ENCODE measurements at regions not wholly inside any gene's neighbourhood (a gene's known extent, or its start where the extent isn't known, plus 50 kb on each side); places are given as distances from the start of the nearest gene placed in this dataset.

DNA sequence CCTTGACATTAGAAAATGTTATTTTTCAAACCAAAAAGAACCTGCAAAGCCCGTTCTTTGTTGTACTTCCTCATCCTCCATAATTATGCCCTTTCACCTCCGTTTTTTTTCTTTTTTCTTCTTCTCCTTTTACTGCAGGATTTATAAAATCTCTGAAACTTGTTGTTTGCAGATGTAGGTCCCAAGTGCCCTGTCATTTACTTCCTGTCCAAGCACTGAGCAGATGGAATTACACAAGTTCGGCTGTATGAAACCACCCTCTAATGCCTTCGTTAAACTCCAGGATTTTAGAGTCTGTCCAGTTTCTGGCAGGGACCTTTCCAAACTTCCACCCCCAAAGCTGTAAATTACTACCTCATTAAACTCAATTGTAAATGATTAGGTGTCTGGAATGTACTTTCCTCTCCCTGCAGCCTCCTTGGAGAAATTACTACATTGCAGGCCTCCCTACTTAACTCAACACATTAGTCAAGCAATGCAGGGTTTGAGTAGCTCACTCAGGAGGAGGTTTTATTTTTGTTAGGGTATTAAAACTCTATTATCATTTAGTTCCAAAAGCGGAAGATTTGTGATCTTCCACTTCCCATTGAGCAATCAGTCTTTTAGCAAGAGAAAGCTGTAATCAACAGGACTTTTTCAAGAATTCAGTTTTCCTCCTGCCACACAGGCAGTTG lies 125.6 kb upstream of the LPAR1 start:
- H3K36me3 ChIP-seq (ENCODE audit: low read depth, missing control alignments): no peaks in the 10 kb centered on the region
- no peak for TF ChIP-seq POLR2A (IDR thresholded peaks at IDR 0.05)
- TF ChIP-seq, protein P1, sequence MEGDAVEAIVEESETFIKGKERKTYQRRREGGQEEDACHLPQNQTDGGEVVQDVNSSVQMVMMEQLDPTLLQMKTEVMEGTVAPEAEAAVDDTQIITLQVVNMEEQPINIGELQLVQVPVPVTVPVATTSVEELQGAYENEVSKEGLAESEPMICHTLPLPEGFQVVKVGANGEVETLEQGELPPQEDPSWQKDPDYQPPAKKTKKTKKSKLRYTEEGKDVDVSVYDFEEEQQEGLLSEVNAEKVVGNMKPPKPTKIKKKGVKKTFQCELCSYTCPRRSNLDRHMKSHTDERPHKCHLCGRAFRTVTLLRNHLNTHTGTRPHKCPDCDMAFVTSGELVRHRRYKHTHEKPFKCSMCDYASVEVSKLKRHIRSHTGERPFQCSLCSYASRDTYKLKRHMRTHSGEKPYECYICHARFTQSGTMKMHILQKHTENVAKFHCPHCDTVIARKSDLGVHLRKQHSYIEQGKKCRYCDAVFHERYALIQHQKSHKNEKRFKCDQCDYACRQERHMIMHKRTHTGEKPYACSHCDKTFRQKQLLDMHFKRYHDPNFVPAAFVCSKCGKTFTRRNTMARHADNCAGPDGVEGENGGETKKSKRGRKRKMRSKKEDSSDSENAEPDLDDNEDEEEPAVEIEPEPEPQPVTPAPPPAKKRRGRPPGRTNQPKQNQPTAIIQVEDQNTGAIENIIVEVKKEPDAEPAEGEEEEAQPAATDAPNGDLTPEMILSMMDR (IDR thresholded peaks at IDR 0.05): no peak
- DNase-seq: no peak
- no peaks in the 10 kb centered on the region for H3K9me3 ChIP-seq
- H3K4me3 ChIP-seq: no peak overlapping the region
- no peaks in the 10 kb centered on the region for H3K4me1 ChIP-seq
- WGBS, 2 donors: 48 to 49% methylated on average over 5 of the region's 5 CpGs
- H3K27me3 ChIP-seq: no peaks in the 10 kb centered on the region
- H3K27ac ChIP-seq: no peak overlapping the region
- intact Hi-C loops (cut with DNase I; ENCODE audit: low total_unique reads): no loop called here

DNA sequence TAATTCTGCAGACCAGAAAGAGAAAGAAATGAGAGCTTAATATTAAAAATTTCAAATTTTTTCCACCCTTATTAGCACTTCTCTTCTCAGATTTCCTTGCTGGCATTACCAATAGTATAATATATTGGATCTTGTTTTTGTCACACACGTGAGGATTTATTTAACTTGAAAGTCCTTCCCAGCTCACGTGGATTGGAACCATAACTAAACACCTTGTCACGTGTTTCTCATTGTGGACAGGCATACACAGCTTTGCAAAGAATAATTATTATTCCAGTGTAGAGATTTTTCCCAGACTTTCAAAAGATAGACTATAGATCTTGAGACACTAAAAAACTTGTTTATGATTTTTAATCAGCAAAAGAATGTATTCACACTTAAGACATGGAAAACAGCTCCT lies 123.8 kb upstream of the LPAR1 start:
- intact Hi-C loops (cut with DNase I; ENCODE audit: low total_unique reads): no loop called here
- no peak overlapping the region for H3K27ac ChIP-seq
- no peak for DNase-seq
- no peaks in the 10 kb centered on the region for H3K27me3 ChIP-seq
- TF ChIP-seq, protein P1 (IDR thresholded peaks at IDR 0.05): no peak
- no peak for TF ChIP-seq POLR2A (IDR thresholded peaks at IDR 0.05)
- no peak overlapping the region for H3K4me3 ChIP-seq
- WGBS, 2 donors: 93 to 94% methylated on average over 3 of the region's 3 CpGs
- H3K9me3 ChIP-seq: no peaks in the 10 kb centered on the region
- no peaks in the 10 kb centered on the region for H3K4me1 ChIP-seq
- H3K36me3 ChIP-seq (ENCODE audit: low read depth, missing control alignments): no peaks in the 10 kb centered on the region

DNA sequence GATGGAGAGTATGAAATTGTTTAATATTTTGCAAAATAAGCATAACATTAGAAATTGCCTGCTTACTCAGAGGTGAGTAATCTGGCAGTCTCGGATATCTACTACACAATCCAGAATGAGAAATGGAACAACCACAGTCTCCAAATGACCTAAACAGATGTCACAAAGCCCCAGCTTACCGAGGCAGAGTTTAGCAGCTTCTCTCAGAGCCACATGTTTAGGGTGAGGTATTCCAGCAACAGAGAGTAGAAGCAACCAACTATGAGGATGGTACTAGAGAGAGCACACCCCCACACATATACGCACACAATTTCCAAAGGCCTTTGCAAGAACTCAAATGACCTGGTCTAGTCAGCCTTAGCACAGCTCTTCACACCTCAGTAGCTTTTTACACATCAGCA lies 122.7 kb upstream of the LPAR1 start:
- no peaks in the 10 kb centered on the region for H3K9me3 ChIP-seq
- no peak for DNase-seq
- H3K4me1 ChIP-seq: no peaks in the 10 kb centered on the region
- TF ChIP-seq, protein P1 (IDR thresholded peaks at IDR 0.05): no peak
- no peak for TF ChIP-seq POLR2A (IDR thresholded peaks at IDR 0.05)
- no peaks in the 10 kb centered on the region for H3K27me3 ChIP-seq
- no peak overlapping the region for H3K27ac ChIP-seq
- 83 to 91% methylated on average over 3 of the region's 3 CpGs for WGBS, 2 donors
- H3K36me3 ChIP-seq (ENCODE audit: low read depth, missing control alignments): no peaks in the 10 kb centered on the region
- intact Hi-C loops (cut with DNase I; ENCODE audit: low total_unique reads): no loop called here
- H3K4me3 ChIP-seq: no peak overlapping the region

DNA sequence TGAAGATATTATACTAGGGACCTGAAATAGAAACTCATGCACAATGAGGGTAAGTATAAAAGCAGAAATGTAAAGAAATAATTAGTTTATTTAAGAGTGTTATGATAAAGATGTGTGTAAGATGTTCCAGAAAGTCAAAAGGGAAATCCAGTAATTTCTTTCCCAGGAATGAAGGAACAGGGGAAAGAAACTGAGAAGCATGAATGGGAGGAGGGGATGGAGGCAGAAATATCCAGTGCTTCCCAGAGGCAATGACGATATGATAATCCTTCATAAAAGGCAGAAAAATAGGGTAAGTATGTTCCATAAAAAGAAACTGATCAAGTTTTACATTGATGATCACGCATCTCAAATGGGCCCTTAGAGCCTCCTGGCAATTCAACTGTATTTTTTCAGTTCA lies 120.7 kb upstream of the LPAR1 start:
- TF ChIP-seq, protein P1 (IDR thresholded peaks at IDR 0.05): no peak
- no peak for TF ChIP-seq POLR2A (IDR thresholded peaks at IDR 0.05)
- H3K36me3 ChIP-seq (ENCODE audit: low read depth, missing control alignments): no peaks in the 10 kb centered on the region
- no peak overlapping the region for H3K27ac ChIP-seq
- no peak for DNase-seq
- H3K4me1 ChIP-seq: no peaks in the 10 kb centered on the region
- H3K27me3 ChIP-seq: no peaks in the 10 kb centered on the region
- intact Hi-C loops (cut with DNase I; ENCODE audit: low total_unique reads): no loop called here
- WGBS, 2 donors: 85 to 86% methylated on average over 2 of the region's 2 CpGs
- no peak overlapping the region for H3K4me3 ChIP-seq
- H3K9me3 ChIP-seq: no peaks in the 10 kb centered on the region

DNA sequence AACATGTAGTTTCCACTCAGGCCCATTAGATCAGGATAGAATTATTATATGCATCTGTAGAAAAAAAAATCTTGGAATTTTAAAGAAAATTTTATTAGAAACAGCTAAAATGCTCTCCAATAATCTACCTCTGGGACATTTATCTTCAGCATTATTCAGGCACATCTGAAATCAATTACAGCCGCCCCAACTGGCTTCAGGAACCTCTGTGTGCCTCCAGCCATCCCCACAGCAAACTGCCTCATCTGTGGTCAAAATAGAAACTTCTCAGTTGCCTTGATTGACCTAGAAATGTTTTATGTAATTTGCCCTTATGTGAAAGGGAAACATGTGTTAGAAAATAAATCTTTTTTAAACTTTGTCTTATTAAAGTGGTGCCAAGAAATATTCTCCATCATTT lies 120.1 kb upstream of the LPAR1 start:
- H3K27me3 ChIP-seq: no peaks in the 10 kb centered on the region
- no peak overlapping the region for H3K27ac ChIP-seq
- no peak for TF ChIP-seq POLR2A (IDR thresholded peaks at IDR 0.05)
- TF ChIP-seq, protein P1 (IDR thresholded peaks at IDR 0.05): no peak
- no peaks in the 10 kb centered on the region for H3K4me1 ChIP-seq
- no peak overlapping the region for H3K4me3 ChIP-seq
- no peaks in the 10 kb centered on the region for H3K36me3 ChIP-seq (ENCODE audit: low read depth, missing control alignments)
- DNase-seq: no peak
- intact Hi-C loops (cut with DNase I; ENCODE audit: low total_unique reads): no loop called here
- H3K9me3 ChIP-seq: no peaks in the 10 kb centered on the region
- WGBS, 2 donors: 73 to 81% methylated on average over 1 of the region's 1 CpG

Measured in testis (tissue), 2 donors.